ENCODE measurements at regions not wholly inside any gene's neighbourhood (a gene's known extent, or its start where the extent isn't known, plus 50 kb on each side); places are given as distances from the start of the nearest gene placed in this dataset.

DNA sequence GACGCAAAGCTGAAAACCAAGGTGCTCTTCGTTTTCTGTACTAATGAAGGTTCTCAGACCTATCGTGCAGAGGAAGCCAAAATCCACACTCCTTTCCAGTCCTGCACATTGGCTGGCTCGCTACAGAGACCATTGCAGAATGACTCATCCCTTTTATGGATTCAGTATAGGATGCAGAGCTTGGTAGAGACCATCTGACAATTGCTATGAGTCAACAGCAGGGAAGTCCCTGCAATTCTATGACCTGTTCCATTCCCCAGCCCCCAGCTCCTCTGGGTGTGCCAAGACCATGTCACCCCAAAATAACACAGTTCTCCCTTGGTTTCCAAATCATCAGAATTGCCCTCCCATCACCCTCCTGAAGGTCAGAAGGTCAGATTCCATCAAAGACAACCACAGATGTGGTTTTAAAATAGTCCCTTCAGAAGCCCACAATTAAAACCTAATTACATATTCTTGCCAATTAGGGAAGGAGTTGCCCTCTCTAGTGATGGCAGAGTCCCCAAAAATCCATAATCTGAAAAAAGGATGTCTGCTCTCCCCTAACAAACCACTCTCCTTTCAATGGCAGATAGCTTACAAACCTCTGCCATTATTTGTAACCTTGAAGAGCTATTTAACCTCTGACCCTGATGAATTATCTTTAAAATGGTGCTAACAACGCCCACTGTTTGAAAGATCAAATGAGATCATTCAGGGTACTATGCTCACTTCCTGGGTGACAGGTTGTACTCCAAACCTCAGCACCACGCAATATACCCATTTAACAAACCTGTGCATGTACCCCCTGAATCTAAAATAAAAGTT, 108.2 kb upstream of the RBBP6 start:
- TF ChIP-seq, protein P1, sequence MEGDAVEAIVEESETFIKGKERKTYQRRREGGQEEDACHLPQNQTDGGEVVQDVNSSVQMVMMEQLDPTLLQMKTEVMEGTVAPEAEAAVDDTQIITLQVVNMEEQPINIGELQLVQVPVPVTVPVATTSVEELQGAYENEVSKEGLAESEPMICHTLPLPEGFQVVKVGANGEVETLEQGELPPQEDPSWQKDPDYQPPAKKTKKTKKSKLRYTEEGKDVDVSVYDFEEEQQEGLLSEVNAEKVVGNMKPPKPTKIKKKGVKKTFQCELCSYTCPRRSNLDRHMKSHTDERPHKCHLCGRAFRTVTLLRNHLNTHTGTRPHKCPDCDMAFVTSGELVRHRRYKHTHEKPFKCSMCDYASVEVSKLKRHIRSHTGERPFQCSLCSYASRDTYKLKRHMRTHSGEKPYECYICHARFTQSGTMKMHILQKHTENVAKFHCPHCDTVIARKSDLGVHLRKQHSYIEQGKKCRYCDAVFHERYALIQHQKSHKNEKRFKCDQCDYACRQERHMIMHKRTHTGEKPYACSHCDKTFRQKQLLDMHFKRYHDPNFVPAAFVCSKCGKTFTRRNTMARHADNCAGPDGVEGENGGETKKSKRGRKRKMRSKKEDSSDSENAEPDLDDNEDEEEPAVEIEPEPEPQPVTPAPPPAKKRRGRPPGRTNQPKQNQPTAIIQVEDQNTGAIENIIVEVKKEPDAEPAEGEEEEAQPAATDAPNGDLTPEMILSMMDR (IDR thresholded peaks at IDR 0.05) = no peak
- TF ChIP-seq POLR2AphosphoS5 (IDR thresholded peaks at IDR 0.05) = no peak
- no peak for TF ChIP-seq POLR2A (IDR thresholded peaks at IDR 0.05)
- no peak for TF ChIP-seq EP300 (IDR thresholded peaks at IDR 0.05)

All from suprapubic skin (tissue), 4 donors.